Astrocyte of the spinal cord (primary cell): ENCODE measurements at regions not wholly inside any gene's neighbourhood (a gene's known extent, or its start where the extent isn't known, plus 50 kb on each side); places are given as distances from the start of the nearest gene placed in this dataset.

Source experiments
- DNase-seq: peaks from one replicate; pipeline ENCODE4 v3.0.0; 2011; ENCODE audit warnings: low read depth, low spot score
- H3K4me3 ChIP-seq: 2 replicates; pipeline ENCODE4 v1.5.1; 2011; ENCODE audit warnings: low read depth, mild to moderate bottlenecking, low read length, moderate library complexity
- in situ Hi-C: cut with HindIII; loops from 2 replicates; pipeline ENCODE4 v1.10.0; 2017; ENCODE audit warnings: low sequenced_read_pairs
- TF ChIP-seq, protein P1 (sequence below): IDR thresholded peaks from 2 replicates; pipeline ENCODE4 v1.5.1; 2012; ENCODE audit warnings: low read depth, mild to moderate bottlenecking, low read length, inconsistent platforms

DNA sequence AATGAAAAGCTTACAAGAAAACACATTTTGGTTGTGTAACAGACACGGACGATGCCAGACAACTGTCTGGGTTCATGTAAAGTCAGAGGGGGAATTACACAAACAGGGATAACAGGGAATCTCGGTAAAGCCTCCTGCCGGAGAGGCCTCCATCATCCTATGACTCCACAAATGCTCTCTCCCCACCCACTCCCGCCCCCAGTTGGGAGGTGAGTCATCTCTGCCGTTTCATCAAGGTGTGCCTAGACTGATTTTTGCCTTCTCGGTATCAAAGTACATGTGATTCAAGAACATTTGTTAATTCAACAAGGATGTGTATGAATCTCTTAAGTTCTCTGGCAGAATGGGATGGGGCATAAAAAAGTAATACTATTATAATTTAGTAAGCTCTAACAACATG lies 304.9 kb upstream of the PRDM1 start:
- in situ Hi-C loops: no loop called here
- TF ChIP-seq, protein P1, sequence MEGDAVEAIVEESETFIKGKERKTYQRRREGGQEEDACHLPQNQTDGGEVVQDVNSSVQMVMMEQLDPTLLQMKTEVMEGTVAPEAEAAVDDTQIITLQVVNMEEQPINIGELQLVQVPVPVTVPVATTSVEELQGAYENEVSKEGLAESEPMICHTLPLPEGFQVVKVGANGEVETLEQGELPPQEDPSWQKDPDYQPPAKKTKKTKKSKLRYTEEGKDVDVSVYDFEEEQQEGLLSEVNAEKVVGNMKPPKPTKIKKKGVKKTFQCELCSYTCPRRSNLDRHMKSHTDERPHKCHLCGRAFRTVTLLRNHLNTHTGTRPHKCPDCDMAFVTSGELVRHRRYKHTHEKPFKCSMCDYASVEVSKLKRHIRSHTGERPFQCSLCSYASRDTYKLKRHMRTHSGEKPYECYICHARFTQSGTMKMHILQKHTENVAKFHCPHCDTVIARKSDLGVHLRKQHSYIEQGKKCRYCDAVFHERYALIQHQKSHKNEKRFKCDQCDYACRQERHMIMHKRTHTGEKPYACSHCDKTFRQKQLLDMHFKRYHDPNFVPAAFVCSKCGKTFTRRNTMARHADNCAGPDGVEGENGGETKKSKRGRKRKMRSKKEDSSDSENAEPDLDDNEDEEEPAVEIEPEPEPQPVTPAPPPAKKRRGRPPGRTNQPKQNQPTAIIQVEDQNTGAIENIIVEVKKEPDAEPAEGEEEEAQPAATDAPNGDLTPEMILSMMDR: no peak
- no peak for DNase-seq
- H3K4me3 ChIP-seq: no peak overlapping the region

GRCh38 chr6:105780146-105780860 lies 305.8 kb upstream of the PRDM1 start:
- H3K4me3 ChIP-seq: no peak overlapping the region
- in situ Hi-C loops: no loop called here
- peak; percentile 19 for DNase-seq
- TF ChIP-seq, protein P1: no peak

GRCh38 chr6:105779110-105779509 lies 307.0 kb upstream of the PRDM1 start:
- H3K4me3 ChIP-seq: no peak overlapping the region
- TF ChIP-seq, protein P1: no peak
- in situ Hi-C loops: no loop called here
- DNase-seq: no peak

- in situ Hi-C loops: no loop called here
- DNase-seq: no peak
- no peak overlapping the region for H3K4me3 ChIP-seq
- TF ChIP-seq, protein P1: no peak
Observed at GRCh38 chr6:105775095-105775494, 311.0 kb upstream of the PRDM1 start.

GRCh38 chr6:105774247-105774646 lies 311.9 kb upstream of the PRDM1 start:
- no peak for DNase-seq
- in situ Hi-C loops: no loop called here
- TF ChIP-seq, protein P1: no peak
- no peak overlapping the region for H3K4me3 ChIP-seq

- DNase-seq: no peak
- TF ChIP-seq, protein P1: no peak
- in situ Hi-C loops: no loop called here
- H3K4me3 ChIP-seq: no peak overlapping the region
Observed at GRCh38 chr6:105771313-105771970, 314.7 kb upstream of the PRDM1 start.
